ENCODE measurements at regions not wholly inside any gene's neighbourhood (a gene's known extent, or its start where the extent isn't known, plus 50 kb on each side); places are given as distances from the start of the nearest gene placed in this dataset.

DNA sequence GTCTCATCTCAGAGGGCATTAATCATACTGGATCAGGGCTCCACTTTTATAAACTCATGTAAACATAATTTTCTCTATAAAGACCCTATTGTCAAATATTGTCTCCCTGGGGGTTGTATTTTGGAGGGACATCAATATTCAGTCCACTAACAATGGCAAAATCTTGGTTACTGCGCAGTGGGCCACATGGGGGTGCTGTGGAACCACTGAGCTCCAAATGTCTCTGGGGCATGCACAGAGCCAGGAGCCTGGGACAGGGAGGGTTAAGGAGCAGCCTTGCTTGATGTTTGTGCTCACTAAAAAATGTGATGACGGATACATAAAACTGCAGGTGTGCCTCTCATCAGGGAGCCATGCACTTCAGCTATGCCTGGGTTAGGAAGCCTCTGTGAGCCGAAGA lies 62.1 kb upstream of the PRSS58 start:
- DNase-seq, result no peak

GRCh38 chr7:142314281-142314680 lies 56.4 kb upstream of the PRSS58 start:
- no peak for DNase-seq

- DNase-seq, result peak in 1 of 2 donors; percentile 96
These were observed 55.7 kb upstream of the PRSS58 start for GRCh38 chr7:142313528-142313927.

GRCh38 chr7:142311876-142312275 lies 54.0 kb upstream of the PRSS58 start:
- no peak for DNase-seq

DNA sequence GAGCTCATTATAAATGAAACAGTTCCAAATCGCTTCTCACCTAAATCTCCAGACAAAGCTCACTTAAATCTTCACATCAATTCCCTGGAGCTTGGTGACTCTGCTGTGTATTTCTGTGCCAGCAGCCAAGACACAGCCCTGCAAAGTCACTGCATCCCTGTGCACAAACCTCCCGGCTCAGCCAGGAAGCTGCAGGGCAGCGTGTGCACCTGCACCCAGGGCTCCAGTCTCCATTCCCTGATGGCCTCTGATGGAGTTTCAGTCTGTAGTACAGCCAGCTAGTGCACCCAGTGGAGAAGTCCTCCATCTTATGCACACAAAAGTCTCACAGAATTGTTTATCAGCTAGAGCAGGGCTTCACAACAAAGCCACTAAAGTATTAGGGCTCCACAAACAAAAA lies 51.1 kb upstream of the PRSS58 start:
- DNase-seq, result no peak

DNA sequence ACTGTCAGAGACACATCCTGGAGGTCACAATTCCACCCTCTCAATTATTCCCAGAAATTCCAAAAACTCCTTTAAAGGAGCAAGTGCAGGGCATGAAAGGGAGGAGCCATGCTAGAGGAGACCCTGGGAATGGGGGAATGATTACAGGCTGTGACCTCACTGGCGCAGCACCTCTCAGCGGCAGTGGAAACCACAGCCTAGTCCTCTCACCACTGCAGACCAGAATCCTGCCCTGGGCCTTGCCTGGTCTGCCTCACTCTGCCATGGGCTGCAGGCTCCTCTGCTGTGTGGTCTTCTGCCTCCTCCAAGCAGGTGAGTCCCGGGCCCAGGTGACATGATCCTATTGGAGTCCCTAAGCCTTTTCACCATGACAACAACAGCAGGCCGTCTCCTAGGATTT lies 50.5 kb upstream of the PRSS58 start:
- no peak for DNase-seq

Measured in bone marrow (tissue), 2 donors.